Transverse colon (tissue), 4 donors: ENCODE measurements at regions not wholly inside any gene's neighbourhood (a gene's known extent, or its start where the extent isn't known, plus 50 kb on each side); places are given as distances from the start of the nearest gene placed in this dataset.

ENCODE experiments used
- DNase-seq: peaks from one replicate; pipeline ENCODE4 v3.0.0-alpha.2; 2019
- H3K27ac ChIP-seq, 4 donors: fragments of 200-600 bp; sonication (generic); 2 replicates each; pipeline ENCODE4 v1.5.1; 2016 to 2018; ENCODE audit warnings: inconsistent platforms in 4 of 4
- H3K27me3 ChIP-seq: fragments of 200-600 bp; sonication (generic); 2 replicates; pipeline ENCODE4 v1.5.1; 2017; ENCODE audit warnings: inconsistent platforms
- H3K36me3 ChIP-seq, 4 donors: fragments of 200-600 bp; sonication (generic); 2 replicates each; pipeline ENCODE4 v1.5.1; 2017 to 2019; ENCODE audit warnings: inconsistent platforms in 4 of 4
- H3K4me1 ChIP-seq, 4 donors: fragments of 200-600 bp; sonication (generic); 2 replicates each; pipeline ENCODE4 v1.5.1; 2017 to 2020; ENCODE audit warnings: inconsistent platforms in 4 of 4
- H3K4me3 ChIP-seq, 4 donors: fragments of 200-600 bp; sonication (generic); 1 replicate in 1 of 4; 2 replicates in 3 of 4; pipeline versions ENCODE4 v1.5.1 to v1.6.1; 2017 to 2019; ENCODE audit warnings: inconsistent platforms in 4 of 4
- H3K9me3 ChIP-seq, 2 donors: fragments of 200-600 bp; sonication (generic); 2 replicates each; pipeline ENCODE4 v1.5.1; 2017 to 2019; ENCODE audit warnings: inconsistent platforms in 2 of 2
- CTCF ChIP-seq, 5 experiments: fragments of 200-600 bp in 3 of 5; fragments of 450-650 bp in 2 of 5; sonication (generic) in 3 of 5; IDR thresholded peaks; 1 replicate in 2 of 5; 2 replicates in 3 of 5; pipeline ENCODE4 v1.5.1; 2016 to 2017; ENCODE audit warnings: antibody characterized with exemption in 5 of 5, inconsistent platforms in 3 of 5, mild to moderate bottlenecking in 2 of 5, moderate library complexity in 1 of 5
- EP300 ChIP-seq: sonication (generic); formaldehyde crosslinking; IDR thresholded peaks from one replicate; pipeline ENCODE4 v1.6.1; 2017; ENCODE audit warnings: antibody characterized with exemption, low read depth
- POLR2A ChIP-seq: fragments of 450-650 bp; IDR thresholded peaks from one replicate; pipeline ENCODE4 v1.6.1; 2016; ENCODE audit warnings: antibody characterized with exemption, mild to moderate bottlenecking, moderate library complexity
- POLR2AphosphoS5 ChIP-seq, 3 donors: sonication (generic); formaldehyde crosslinking; IDR thresholded peaks; one replicate each; pipeline ENCODE4 v1.6.1; 2016; ENCODE audit warnings: antibody characterized with exemption in 3 of 3
- WGBS, 2 donors: methylation state at CpG; one replicate each; pipeline ENCODE4 v1.1.5; 2018; ENCODE audit warnings: low coverage in 1 of 2; 5-methylcytosine and 5-hydroxymethylcytosine counted together
- in situ Hi-C, 4 donors: fragments of 200-750 bp; cut with MboI; loops; one replicate each; pipeline versions ENCODE4 v1.15.0 to v1.15.1; 2017; ENCODE audit warnings: low sequenced_read_pairs in 3 of 4, low pct_ligation_motif_present in 1 of 4, low pct_unique_long_range_greater_than_20kb in 1 of 4
- intact Hi-C: fragments of 100-400 bp; cut with DNase I; formaldehyde crosslinking; loops from one replicate; pipeline ENCODE4 v1.15.1; 2023; ENCODE audit warnings: low total_unique reads

DNA sequence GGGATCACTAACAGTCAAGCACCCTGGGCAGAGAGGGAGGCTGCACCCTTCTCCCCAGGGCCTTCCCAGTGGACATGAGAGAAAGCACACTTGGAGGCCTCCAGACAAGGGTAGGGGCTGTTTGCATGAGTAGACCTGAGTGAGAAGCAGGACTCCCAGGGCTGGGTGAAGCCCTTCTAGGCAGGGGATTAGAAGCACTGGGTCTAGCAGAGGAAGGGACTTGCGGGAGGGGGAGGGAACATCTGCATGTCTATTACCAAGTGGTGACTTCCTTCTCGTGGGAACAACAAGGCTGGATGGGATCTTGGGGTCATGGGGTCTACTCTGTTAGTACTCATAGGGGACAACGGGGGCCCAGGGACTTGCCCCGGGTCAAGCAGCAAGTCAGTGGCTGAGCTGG is 67.8 kb downstream of the EMX2 start:
- H3K4me1 ChIP-seq = no peaks in the 10 kb centered on the region
- H3K4me3 ChIP-seq = no peak overlapping the region
- TF ChIP-seq POLR2A = no peak
- TF ChIP-seq CTCF (IDR thresholded peaks at IDR 0.05) = no peak
- TF ChIP-seq EP300 = no peak
- TF ChIP-seq POLR2AphosphoS5 (IDR thresholded peaks at IDR 0.05) = no peak
- no peaks in the 10 kb centered on the region for H3K36me3 ChIP-seq
- H3K9me3 ChIP-seq = no peaks in the 10 kb centered on the region
- DNase-seq = no peak
- in situ Hi-C loops = no loop called here
- WGBS, 2 donors = 69% methylated on average over 4 of the region's 4 CpGs; no CpG with 5 or more reads in 1 of the 2 donors
- intact Hi-C loops = no loop called here
- no peaks in the 10 kb centered on the region for H3K27me3 ChIP-seq
- no peak overlapping the region for H3K27ac ChIP-seq

DNA sequence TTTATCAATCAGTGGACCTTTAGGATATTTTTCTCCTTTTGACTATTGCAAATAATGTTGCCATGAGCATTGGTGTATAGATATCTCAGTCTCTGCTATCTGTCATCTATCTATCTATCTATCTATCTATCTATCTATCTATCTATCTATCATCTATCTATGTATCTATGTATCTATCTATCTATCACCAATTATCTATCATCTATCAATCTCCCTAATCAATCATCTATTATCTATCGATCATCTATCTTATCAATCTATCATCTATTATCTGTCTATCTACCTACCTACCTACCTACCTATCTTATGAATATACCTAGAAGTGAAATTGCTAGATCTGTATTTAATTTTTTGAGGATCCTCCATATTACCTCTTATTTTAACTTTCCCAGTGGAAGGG is 69.6 kb downstream of the EMX2 start:
- Histone ChIP-seq H3K9me3 (no peaks in the 10 kb centered on the region), H3K36me3 (no peaks in the 10 kb centered on the region), H3K4me3 (no peak overlapping the region), H3K27me3 (no peaks in the 10 kb centered on the region), H3K27ac (no peak overlapping the region), H3K4me1 (no peaks in the 10 kb centered on the region)
- no peak for DNase-seq
- TF ChIP-seq EP300 (no peak), POLR2AphosphoS5 (IDR thresholded peaks at IDR 0.05) (no peak)
- in situ Hi-C loops = no loop called here
- WGBS, 2 donors = 94 to 100% methylated on average over 1 of the region's 1 CpG
- intact Hi-C loops = no loop called here

DNA sequence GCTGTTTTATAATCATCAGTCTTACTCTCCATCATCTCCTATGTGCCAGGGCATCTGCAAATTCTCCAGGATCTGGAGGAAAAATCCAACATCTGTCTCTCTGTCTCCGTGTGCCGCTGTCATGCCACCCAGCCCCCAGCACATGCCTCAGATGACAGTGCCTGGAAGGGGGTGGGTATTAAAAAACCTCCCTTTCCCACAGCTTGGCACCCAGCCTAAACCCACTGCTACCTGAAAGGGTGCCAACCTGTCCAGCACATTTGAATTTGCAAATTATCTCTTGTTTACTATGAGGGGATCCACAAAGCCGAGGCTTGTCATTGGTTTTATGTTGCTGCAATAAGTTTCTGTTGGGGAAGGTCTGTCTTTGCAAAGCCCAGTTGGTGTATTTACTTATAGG is 73.1 kb downstream of the EMX2 start:
- 65% methylated on average over 3 of the region's 3 CpGs; no CpG with 5 or more reads in 1 of the 2 donors for WGBS, 2 donors
- no peak for DNase-seq

DNA sequence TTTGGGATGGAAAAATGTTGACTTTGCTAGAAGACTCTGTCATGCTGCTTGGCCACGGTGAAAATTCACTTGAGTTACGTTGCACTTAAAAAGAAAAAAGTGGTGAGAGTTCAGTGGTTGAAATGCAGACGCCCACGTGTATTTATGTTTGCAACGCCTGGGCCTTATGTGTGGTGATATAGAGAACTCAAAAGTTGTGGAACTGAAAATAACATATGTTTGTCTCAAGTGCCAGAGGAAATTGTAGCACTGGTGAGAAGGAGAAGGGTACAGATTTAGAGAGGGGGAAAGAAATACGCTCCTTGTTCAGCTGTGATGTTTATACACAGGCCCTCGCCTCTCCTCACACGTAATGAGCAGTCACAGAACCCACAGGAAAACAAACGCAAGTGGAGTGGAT is 73.6 kb downstream of the EMX2 start:
- DNase-seq = no peak
- TF ChIP-seq POLR2AphosphoS5 (IDR thresholded peaks at IDR 0.05) = no peak
- no peak for TF ChIP-seq EP300
- TF ChIP-seq CTCF (IDR thresholded peaks at IDR 0.05) = no peak
- no peak for TF ChIP-seq POLR2A
- no peak overlapping the region for H3K4me3 ChIP-seq
- 50 to 68% methylated on average over 5 to 9 of the region's 9 CpGs for WGBS, 2 donors
- no peak overlapping the region for H3K27ac ChIP-seq
- no peaks in the 10 kb centered on the region for H3K36me3 ChIP-seq
- no peaks in the 10 kb centered on the region for H3K27me3 ChIP-seq
- in situ Hi-C loops (no loop called here), intact Hi-C loops (no loop called here)
- no peaks in the 10 kb centered on the region for H3K4me1 ChIP-seq
- no peaks in the 10 kb centered on the region for H3K9me3 ChIP-seq

More for the DNA sequence above, 73.1 kb downstream of the EMX2 start:
- TF ChIP-seq EP300 = no peak
- TF ChIP-seq POLR2AphosphoS5 (IDR thresholded peaks at IDR 0.05) = no peak
- no peak for TF ChIP-seq POLR2A
- no peak for TF ChIP-seq CTCF (IDR thresholded peaks at IDR 0.05)
- Histone ChIP-seq H3K9me3 (no peaks in the 10 kb centered on the region), H3K27ac (no peak overlapping the region), H3K36me3 (no peaks in the 10 kb centered on the region), H3K4me3 (no peak overlapping the region), H3K4me1 (no peaks in the 10 kb centered on the region), H3K27me3 (no peaks in the 10 kb centered on the region)
- intact Hi-C loops = no loop called here
- in situ Hi-C loops = no loop called here

- Histone ChIP-seq H3K27ac (no peak overlapping the region), H3K36me3 (no peaks in the 10 kb centered on the region), H3K4me1 (no peaks in the 10 kb centered on the region), H3K9me3 (no peaks in the 10 kb centered on the region), H3K27me3 (no peaks in the 10 kb centered on the region), H3K4me3 (no peak overlapping the region)
- TF ChIP-seq EP300 = no peak
- no peak for TF ChIP-seq POLR2AphosphoS5 (IDR thresholded peaks at IDR 0.05)
- TF ChIP-seq CTCF (IDR thresholded peaks at IDR 0.05) = no peak
- TF ChIP-seq POLR2A = no peak
- no peak for DNase-seq
- 39 to 68% methylated on average over 2 to 3 of the region's 3 CpGs for WGBS, 2 donors
- in situ Hi-C loops (no loop called here), intact Hi-C loops (no loop called here)
Observed at GRCh38 chr10:117617086-117617485, 74.5 kb downstream of the EMX2 start.
